Glutamatergic neuron (in vitro differentiated cells): ENCODE measurements at regions not wholly inside any gene's neighbourhood (a gene's known extent, or its start where the extent isn't known, plus 50 kb on each side); places are given as distances from the start of the nearest gene placed in this dataset.
A peak's percentile ranks its signal among the peaks of the same experiment; 100 is the strongest.

Experiments used
- DNase-seq: peaks from one replicate; pipeline ENCODE4 v3.0.0; 2022
- H3K27ac Mint-ChIP-seq: one replicate; pipeline ENCODE4 v1.8.0; 2020; ENCODE audit warnings: mild to moderate bottlenecking, mixed read lengths, inconsistent platforms; ENCODE audit not compliant: unreplicated experiment
- H3K27me3 Mint-ChIP-seq: one replicate; pipeline ENCODE4 v1.8.0; 2020; ENCODE audit warnings: mild to moderate bottlenecking, moderate library complexity, mixed read lengths, inconsistent platforms; ENCODE audit not compliant: unreplicated experiment
- H3K36me3 Mint-ChIP-seq: one replicate; pipeline ENCODE4 v1.8.0; 2020; ENCODE audit warnings: mild to moderate bottlenecking, mixed read lengths, inconsistent platforms; ENCODE audit not compliant: unreplicated experiment
- H3K4me1 Mint-ChIP-seq: one replicate; pipeline ENCODE4 v1.8.0; 2020; ENCODE audit warnings: mild to moderate bottlenecking, low read depth, mixed read lengths, inconsistent platforms; ENCODE audit not compliant: unreplicated experiment
- H3K4me3 Mint-ChIP-seq: one replicate; pipeline ENCODE4 v1.8.0; 2020; ENCODE audit warnings: mild to moderate bottlenecking, mixed read lengths, inconsistent platforms; ENCODE audit not compliant: unreplicated experiment
- H3K9me3 Mint-ChIP-seq: one replicate; pipeline ENCODE4 v1.8.0; 2020; ENCODE audit warnings: mild to moderate bottlenecking, moderate library complexity, mixed read lengths, inconsistent platforms; ENCODE audit not compliant: unreplicated experiment
- TF ChIP-seq, protein P1 (sequence below): fragments of 200-600 bp; sonication (generic); IDR thresholded peaks from one replicate; pipeline ENCODE4 v1.5.0; 2021; ENCODE audit not compliant: partially characterized antibody, unreplicated experiment

DNA sequence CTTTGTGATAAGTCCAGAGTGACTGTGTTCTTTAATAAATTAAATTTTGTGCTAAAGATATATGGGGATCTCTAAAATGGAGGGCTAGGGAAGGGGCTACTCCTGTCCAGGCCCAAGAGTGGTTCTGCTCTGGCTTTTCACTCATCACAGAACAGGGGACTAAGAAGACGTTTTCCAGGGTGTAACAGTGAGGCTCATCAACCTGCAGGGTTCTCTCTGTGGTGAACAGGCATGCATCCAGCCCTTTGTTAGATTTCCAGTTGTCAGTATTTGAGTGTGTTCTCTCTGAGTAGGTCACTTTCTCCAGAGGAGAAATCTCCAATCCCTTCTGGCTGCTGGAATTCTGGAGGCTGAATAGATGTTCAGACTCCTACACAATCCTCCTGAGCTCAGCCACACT, 408.9 kb downstream of the PLCL1 start:
- peak overlapping the region; percentile 83 for H3K27ac Mint-ChIP-seq
- TF ChIP-seq, protein P1, sequence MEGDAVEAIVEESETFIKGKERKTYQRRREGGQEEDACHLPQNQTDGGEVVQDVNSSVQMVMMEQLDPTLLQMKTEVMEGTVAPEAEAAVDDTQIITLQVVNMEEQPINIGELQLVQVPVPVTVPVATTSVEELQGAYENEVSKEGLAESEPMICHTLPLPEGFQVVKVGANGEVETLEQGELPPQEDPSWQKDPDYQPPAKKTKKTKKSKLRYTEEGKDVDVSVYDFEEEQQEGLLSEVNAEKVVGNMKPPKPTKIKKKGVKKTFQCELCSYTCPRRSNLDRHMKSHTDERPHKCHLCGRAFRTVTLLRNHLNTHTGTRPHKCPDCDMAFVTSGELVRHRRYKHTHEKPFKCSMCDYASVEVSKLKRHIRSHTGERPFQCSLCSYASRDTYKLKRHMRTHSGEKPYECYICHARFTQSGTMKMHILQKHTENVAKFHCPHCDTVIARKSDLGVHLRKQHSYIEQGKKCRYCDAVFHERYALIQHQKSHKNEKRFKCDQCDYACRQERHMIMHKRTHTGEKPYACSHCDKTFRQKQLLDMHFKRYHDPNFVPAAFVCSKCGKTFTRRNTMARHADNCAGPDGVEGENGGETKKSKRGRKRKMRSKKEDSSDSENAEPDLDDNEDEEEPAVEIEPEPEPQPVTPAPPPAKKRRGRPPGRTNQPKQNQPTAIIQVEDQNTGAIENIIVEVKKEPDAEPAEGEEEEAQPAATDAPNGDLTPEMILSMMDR = no peak
- no peaks in the 10 kb centered on the region for H3K36me3 Mint-ChIP-seq
- H3K4me3 Mint-ChIP-seq = no peak overlapping the region
- DNase-seq = no peak
- no peaks in the 10 kb centered on the region for H3K27me3 Mint-ChIP-seq
- H3K9me3 Mint-ChIP-seq = no peaks in the 10 kb centered on the region
- peaks cover 8% of the 10 kb centered on the region for H3K4me1 Mint-ChIP-seq

DNA sequence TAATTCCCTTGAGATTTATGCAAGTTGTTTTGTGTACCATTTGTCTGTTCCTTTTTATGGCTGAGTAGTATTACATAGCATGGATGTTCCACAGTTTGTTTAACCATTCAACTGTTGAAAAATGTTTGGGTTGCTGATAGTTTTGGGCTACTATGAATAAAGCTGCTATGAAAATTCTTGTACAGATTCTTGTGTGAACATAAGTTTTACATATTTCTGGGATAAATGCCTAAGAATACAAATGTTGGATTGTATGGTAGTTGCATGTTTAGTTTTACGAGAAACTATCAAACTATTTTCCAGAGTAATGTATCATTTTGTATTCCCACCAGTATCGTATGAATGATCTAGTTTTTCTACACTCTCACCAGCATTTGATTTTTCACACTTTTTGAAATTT, 407.3 kb downstream of the PLCL1 start:
- TF ChIP-seq, protein P1 = no peak
- no peak overlapping the region for H3K4me3 Mint-ChIP-seq
- peaks cover 8% of the 10 kb centered on the region for H3K4me1 Mint-ChIP-seq

DNA sequence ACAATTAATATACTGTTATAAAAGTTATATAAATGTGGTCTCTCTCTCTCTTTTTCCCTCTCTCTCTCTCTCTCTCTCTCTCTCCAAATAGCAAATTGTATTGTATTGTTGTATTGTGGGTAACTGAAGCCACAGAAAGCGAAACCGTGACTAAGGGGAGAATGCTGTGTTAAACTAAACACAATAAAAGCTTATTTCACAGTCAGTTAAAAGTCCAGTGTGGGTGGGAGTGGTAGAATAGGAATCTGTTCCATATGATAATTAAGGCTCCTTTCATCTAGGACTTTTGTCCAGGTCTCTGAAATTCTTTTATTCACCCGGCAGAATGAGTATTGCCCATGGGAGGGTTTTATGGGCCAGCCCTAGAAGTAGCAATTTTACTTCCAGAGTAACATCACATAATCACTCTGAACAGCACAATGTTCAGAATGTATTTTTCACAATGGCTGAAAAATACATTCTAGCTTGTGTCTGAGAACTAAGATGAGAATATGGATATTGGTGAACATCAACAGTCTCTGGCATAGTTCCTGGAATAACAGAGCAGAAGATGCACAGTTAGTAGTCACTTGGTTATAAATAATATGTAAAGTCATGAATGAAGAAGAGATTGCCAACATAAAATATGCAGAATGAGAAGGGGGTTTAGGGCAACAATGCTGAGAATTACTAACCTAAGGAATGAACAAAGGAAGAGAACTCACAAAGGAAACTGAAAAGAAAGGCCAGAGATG, 399.1 kb downstream of the PLCL1 start:
- no peak for DNase-seq
- Mint-ChIP-seq H3K9me3 (no peaks in the 10 kb centered on the region), H3K4me1 (no peaks in the 10 kb centered on the region), H3K36me3 (no peaks in the 10 kb centered on the region), H3K4me3 (no peak overlapping the region), H3K27ac (no peak overlapping the region), H3K27me3 (no peaks in the 10 kb centered on the region)
- TF ChIP-seq, protein P1 = no peak

More for the DNA sequence above, 407.3 kb downstream of the PLCL1 start:
- Mint-ChIP-seq H3K27ac (no peak overlapping the region), H3K36me3 (no peaks in the 10 kb centered on the region), H3K9me3 (no peaks in the 10 kb centered on the region), H3K27me3 (no peaks in the 10 kb centered on the region)
- DNase-seq = no peak
